ENCODE measurements at regions not wholly inside any gene's neighbourhood (a gene's known extent, or its start where the extent isn't known, plus 50 kb on each side); places are given as distances from the start of the nearest gene placed in this dataset.

- TF ChIP-seq CTCF (IDR thresholded peaks at IDR 0.05) (no peak), POLR2A (IDR thresholded peaks at IDR 0.05) (no peak)
Observed at GRCh38 chr3:88343264-88343663, 193.5 kb downstream of the C3orf38 start.

Data from prostate gland (tissue), 2 donors.